Fibroblast of mammary gland (primary cell): ENCODE measurements at regions not wholly inside any gene's neighbourhood (a gene's known extent, or its start where the extent isn't known, plus 50 kb on each side); places are given as distances from the start of the nearest gene placed in this dataset.
A peak's percentile ranks its signal among the peaks of the same experiment; 100 is the strongest.

ENCODE experiments used
- DNase-seq: peaks from one replicate; pipeline ENCODE4 v3.0.0-alpha.2; 2010; ENCODE audit warnings: low read depth
- H3K4me3 ChIP-seq: 2 replicates; pipeline ENCODE4 v1.5.1; 2011; ENCODE audit warnings: low read depth, mild to moderate bottlenecking, low read length, moderate library complexity; ENCODE audit not compliant: control insufficient read depth
- TF ChIP-seq, protein P1 (sequence below): conservative IDR thresholded peaks from 2 replicates; pipeline ENCODE4 v1.5.1; 2011; ENCODE audit warnings: low read depth, low read length, inconsistent platforms; ENCODE audit not compliant: control insufficient read depth, insufficient read depth

DNA sequence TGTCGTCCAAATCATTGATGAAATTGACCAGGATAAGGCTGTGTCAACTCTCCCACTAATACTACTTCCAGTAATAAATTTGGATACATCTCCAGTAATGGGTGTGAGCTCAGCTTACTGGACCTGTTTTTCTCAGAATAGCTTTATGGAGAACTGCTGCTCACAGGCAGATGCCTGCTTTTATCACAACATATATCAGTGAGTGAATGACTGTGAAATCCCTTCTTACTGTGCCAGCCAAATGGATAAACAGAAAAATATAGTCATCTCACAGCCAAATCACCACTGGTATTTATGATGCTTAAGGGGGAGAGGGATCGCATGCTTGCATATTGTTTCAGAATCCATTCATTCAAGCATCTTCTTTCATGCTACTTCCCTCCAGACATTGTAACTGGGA is 148.4 kb upstream of the PAPPA start:
- H3K4me3 ChIP-seq: no peak overlapping the region
- TF ChIP-seq, protein P1, sequence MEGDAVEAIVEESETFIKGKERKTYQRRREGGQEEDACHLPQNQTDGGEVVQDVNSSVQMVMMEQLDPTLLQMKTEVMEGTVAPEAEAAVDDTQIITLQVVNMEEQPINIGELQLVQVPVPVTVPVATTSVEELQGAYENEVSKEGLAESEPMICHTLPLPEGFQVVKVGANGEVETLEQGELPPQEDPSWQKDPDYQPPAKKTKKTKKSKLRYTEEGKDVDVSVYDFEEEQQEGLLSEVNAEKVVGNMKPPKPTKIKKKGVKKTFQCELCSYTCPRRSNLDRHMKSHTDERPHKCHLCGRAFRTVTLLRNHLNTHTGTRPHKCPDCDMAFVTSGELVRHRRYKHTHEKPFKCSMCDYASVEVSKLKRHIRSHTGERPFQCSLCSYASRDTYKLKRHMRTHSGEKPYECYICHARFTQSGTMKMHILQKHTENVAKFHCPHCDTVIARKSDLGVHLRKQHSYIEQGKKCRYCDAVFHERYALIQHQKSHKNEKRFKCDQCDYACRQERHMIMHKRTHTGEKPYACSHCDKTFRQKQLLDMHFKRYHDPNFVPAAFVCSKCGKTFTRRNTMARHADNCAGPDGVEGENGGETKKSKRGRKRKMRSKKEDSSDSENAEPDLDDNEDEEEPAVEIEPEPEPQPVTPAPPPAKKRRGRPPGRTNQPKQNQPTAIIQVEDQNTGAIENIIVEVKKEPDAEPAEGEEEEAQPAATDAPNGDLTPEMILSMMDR: no peak
- DNase-seq: no peak

DNA sequence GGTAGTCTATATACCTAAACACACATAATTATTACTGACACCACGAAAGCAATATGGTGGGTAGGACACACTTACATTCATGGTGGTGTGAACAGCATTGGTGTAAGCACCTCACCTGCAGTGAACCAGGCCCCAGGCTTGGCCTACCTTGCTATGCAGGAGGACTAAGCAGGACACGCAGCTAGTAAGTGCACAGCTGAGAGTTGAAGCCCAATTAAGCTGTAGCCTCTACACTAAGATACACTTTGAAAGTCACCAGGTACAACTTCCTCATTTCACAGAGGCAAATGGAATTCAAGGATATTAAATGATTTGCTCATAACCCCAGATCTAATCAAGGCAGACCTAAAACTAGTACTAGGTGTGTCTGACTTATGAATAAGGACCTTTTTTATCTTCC is 145.8 kb upstream of the PAPPA start:
- H3K4me3 ChIP-seq: no peak overlapping the region
- TF ChIP-seq, protein P1: no peak

DNA sequence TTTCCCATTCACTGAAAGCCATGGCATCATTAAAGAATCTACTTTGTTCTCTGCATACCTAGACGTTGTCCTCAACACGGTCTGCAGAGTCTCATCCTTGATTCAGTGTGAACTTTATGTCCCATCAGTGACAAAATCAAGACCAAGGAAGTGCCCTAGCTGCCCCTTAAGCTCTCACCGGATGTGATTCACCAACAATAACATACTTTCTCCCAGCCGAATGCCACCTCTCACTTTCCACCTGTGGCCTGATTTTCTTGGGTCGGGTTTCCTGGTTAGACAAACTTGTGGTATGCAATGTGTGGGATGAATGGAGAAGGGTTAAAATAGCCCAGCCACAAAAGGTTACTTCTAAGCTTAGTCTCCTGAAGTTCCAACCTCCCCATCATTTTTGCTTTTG is 145.3 kb upstream of the PAPPA start:
- H3K4me3 ChIP-seq: no peak overlapping the region
- DNase-seq: no peak
- TF ChIP-seq, protein P1: no peak

More for the DNA sequence above, 145.8 kb upstream of the PAPPA start:
- no peak for DNase-seq

DNA sequence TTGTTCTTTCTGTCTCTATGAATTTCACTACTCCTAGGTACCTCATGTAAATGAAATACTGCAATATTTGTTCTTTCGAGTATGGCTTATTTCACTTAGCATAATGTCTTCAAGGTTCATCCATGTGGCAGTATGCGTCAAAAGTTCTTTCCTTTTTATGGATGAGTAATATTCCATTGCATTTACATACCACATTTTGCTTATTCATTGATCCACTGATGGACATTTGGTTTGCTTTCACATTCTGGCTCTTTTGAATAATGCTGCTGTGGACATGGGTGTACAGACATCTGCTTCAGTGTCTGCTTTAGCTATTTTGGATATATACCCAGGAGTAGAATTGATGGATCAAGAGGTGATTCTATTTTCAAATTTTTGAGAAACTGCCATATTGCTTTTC is 144.2 kb upstream of the PAPPA start:
- DNase-seq: no peak
- no peak overlapping the region for H3K4me3 ChIP-seq
- TF ChIP-seq, protein P1: no peak

DNA sequence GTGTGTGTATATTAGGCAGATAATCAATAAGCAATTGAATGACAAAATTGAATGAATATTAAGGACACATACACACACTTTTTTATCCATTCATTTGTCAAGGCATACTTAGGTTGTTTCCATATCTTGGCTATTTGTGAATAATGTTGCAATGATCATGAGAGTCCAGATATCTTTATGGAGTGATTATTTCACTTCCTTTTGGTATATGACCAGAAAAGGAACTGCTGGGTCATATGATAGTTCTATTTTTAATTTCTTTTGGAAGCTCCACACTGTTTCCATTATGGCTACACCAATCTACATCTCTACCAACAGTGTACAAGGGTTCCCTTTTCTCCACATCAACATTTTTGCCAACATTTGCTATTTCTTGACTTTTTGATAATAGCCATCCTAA is 137.7 kb upstream of the PAPPA start:
- DNase-seq: no peak
- TF ChIP-seq, protein P1: no peak

DNA sequence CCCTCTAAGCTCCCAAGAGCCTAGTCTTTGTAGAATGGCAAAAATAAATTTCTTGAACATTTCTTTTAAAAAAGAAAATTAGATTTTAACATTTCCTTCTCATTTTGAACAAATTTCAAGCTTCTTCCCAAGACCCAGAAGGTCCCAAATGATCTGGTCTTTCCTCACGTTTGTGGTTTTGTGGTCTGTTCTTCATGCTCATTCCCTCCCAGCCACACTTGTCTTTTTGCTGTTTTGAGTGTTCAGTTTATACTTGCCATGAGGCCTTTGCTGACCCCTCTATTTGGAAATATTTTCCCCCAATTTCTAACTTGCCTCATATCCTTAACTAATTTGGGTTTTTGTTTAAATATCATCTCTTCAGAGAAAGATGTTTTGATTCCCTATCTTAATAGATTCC is 133.4 kb upstream of the PAPPA start:
- TF ChIP-seq, protein P1: no peak
- peak; percentile 57 for DNase-seq
- no peak overlapping the region for H3K4me3 ChIP-seq

More for the DNA sequence above, 137.7 kb upstream of the PAPPA start:
- no peak overlapping the region for H3K4me3 ChIP-seq

DNA sequence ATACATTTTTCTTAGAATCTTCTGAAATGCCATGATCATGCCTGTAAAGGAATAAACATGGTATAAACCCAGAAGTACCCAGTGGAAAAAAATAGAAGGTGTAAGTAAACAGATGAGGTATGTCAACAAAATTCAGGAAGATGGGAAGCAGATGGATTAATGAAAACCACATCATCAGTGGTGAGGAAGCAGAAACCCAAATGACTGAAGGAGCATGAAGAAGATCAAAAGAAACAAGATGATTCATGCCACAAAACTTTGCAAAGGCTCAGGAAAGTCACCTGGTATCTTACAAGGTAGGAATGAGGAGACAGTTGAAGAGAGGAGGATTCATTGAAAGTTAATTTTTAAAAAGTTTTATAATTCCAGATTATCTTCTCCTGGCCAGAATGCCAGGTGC is 132.8 kb upstream of the PAPPA start:
- no peak overlapping the region for H3K4me3 ChIP-seq
- TF ChIP-seq, protein P1: no peak
- DNase-seq: peak; percentile 46
